Esophagus (tissue), 2 donors: ENCODE measurements at regions not wholly inside any gene's neighbourhood (a gene's known extent, or its start where the extent isn't known, plus 50 kb on each side); places are given as distances from the start of the nearest gene placed in this dataset.

ENCODE experiments used
- H3K27ac ChIP-seq, 2 donors: one replicate each; pipeline ENCODE4 v1.5.1; 2013; ENCODE audit warnings: low read depth in 2 of 2, mild to moderate bottlenecking in 2 of 2, inconsistent platforms in 1 of 2, low read length in 1 of 2, moderate library complexity in 1 of 2
- H3K27me3 ChIP-seq, 2 donors: one replicate each; pipeline ENCODE4 v1.6.1; 2013; ENCODE audit warnings: low read length in 2 of 2, control low read depth in 1 of 2, mild to moderate bottlenecking in 1 of 2; ENCODE audit not compliant: insufficient read depth in 2 of 2, control insufficient read depth in 1 of 2
- H3K36me3 ChIP-seq, 2 donors: one replicate each; pipeline ENCODE4 v1.6.1; 2013; ENCODE audit warnings: low read length in 1 of 2; ENCODE audit not compliant: control insufficient read depth in 2 of 2, insufficient read depth in 2 of 2
- H3K4me1 ChIP-seq, 2 donors: one replicate each; pipeline ENCODE4 v1.6.1; 2013; ENCODE audit warnings: low read length in 1 of 2; ENCODE audit not compliant: control insufficient read depth in 2 of 2, insufficient read depth in 2 of 2
- H3K4me3 ChIP-seq, 2 donors: one replicate each; pipeline ENCODE4 v1.5.1; 2013; ENCODE audit warnings: low read length in 2 of 2, mild to moderate bottlenecking in 2 of 2, low read depth in 1 of 2, moderate library complexity in 1 of 2
- H3K9me3 ChIP-seq, 2 donors: one replicate each; pipeline ENCODE4 v1.6.1; 2013; ENCODE audit warnings: mild to moderate bottlenecking in 2 of 2, low read depth in 1 of 2, low read length in 1 of 2, moderate library complexity in 1 of 2; ENCODE audit not compliant: control insufficient read depth in 2 of 2, insufficient read depth in 1 of 2
- WGBS, 2 donors: extraction: QIAGEN DNeasy Blood & Tissue Kit; methylation state at CpG; one replicate each; pipeline ENCODE4 v1.1.7; 2013; 5-methylcytosine and 5-hydroxymethylcytosine counted together
- donor health status: healthy with polysubstance abuse.
- donor health status: Bipolar disorder and iron deficiency.

DNA sequence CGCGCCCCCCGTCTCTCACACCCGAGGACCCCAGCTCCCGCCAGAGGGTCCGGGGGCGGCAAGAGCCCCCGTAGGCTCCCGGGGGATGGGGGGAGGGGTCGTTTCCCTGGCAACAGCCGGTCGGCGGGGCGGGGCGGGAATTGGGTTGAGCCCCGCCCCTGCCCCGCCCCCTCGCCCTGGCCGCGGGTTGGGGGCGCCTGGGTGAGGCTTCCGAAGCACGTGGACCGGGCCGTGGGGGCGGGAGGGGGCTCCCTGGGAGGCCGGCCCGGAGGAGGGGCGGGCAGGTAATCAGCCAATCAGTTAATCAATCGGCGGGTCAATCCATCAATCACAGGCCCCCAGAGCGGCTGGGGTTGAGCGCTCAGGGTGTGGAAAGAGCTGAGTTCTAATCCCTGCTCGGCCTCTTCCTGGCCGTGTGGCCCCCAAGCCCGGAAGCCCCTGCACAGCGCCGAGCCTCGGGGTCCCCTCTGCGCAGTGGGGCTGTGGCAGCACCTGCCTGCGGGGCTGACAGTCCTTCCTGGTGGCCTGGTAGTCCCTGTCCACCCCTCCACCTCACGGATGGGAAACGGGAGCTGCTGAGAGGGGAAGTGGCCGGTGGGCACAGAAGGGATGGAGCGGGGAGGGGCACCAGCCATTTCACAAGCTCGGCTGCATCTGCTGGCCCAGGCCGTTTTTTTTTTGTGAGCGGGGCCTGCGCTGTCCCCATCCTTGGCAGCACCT lies 174.2 kb upstream of the IER5L start:
- H3K36me3 ChIP-seq = no peaks in the 10 kb centered on the region
- 16 to 25% methylated on average over 28 to 49 of the region's 49 CpGs for WGBS, 2 donors
- H3K27me3 ChIP-seq = no peaks in the 10 kb centered on the region
- H3K4me1 ChIP-seq = peaks cover 6 to 8% of the 10 kb centered on the region in 2 donors
- peak overlapping the region; percentile 37 to 66 for H3K27ac ChIP-seq
- peak overlapping the region; percentile 10 to 16 for H3K4me3 ChIP-seq
- H3K9me3 ChIP-seq = peaks cover 0 to 10% of the 10 kb centered on the region in 2 donors

- peaks cover 6 to 8% of the 10 kb centered on the region in 2 donors for H3K4me1 ChIP-seq
These were observed 173.6 kb upstream of the IER5L start for GRCh38 chr9:129351642-129352145.

DNA sequence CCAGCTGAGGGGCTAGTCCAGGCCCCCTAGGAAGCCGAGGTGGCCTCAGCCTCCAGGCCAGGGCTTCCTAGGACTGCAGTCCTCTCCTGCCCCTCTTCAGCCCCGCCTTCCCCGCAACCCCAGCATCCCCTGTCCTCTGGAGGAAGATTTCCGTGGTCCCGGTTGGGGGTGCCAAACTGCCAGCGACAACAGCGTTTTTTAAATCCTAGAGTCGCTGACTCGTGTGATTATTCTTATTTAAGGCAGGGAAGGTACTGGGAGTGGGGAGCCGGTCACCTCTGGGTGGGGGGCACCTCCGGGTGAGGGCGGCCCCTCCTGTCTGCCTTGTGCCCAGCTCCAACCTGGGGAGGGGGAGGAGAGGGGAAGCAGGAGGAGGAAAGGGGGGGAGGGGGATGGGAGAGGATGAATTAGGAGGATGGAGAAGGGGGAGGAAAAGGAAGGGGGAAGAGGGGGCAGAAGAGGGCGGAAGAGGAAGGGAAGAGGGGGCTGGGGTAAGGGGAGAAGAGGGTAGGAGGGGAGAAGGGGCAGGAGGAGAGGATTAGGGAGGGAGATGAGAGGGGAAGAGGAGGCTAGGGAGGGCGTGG lies 173.1 kb upstream of the IER5L start:
- Histone ChIP-seq H3K4me1 (peaks cover 6 to 8% of the 10 kb centered on the region in 2 donors), H3K27ac (peak overlapping the region; percentile 42 to 66), H3K36me3 (no peaks in the 10 kb centered on the region), H3K9me3 (peaks cover 0 to 8% of the 10 kb centered on the region in 2 donors), H3K27me3 (no peaks in the 10 kb centered on the region), H3K4me3 (no peak overlapping the region)
- 34 to 44% methylated on average over 14 of the region's 14 CpGs for WGBS, 2 donors

More at GRCh38 chr9:129351642-129352145, 173.6 kb upstream of the IER5L start:
- 3 to 6% methylated on average over 19 of the region's 19 CpGs for WGBS, 2 donors
- H3K36me3 ChIP-seq = no peaks in the 10 kb centered on the region
- no peaks in the 10 kb centered on the region for H3K27me3 ChIP-seq
- peak overlapping the region; percentile 37 to 66 for H3K27ac ChIP-seq
- H3K9me3 ChIP-seq = peaks cover 0 to 10% of the 10 kb centered on the region in 2 donors
- H3K4me3 ChIP-seq = peak overlapping the region; percentile 10 to 16

GRCh38 chr9:129350143-129350935 lies 172.3 kb upstream of the IER5L start:
- Histone ChIP-seq H3K9me3 (peaks cover 0 to under 1% of the 10 kb centered on the region in 2 donors), H3K36me3 (no peaks in the 10 kb centered on the region), H3K27ac (peak overlapping the region in 1 of 2 donors; percentile 34), H3K4me3 (no peak overlapping the region), H3K4me1 (peaks cover 6 to 8% of the 10 kb centered on the region in 2 donors), H3K27me3 (no peaks in the 10 kb centered on the region)
- WGBS, 2 donors = 78 to 79% methylated on average over 25 of the region's 25 CpGs

- H3K4me1 ChIP-seq = peaks cover 6 to 8% of the 10 kb centered on the region in 2 donors
- H3K27ac ChIP-seq = no peak overlapping the region
- no peak overlapping the region for H3K4me3 ChIP-seq
- H3K27me3 ChIP-seq = no peaks in the 10 kb centered on the region
- H3K9me3 ChIP-seq = no peaks in the 10 kb centered on the region
- WGBS, 2 donors = 74 to 77% methylated on average over 5 of the region's 5 CpGs
- no peaks in the 10 kb centered on the region for H3K36me3 ChIP-seq
These were observed 171.5 kb upstream of the IER5L start for GRCh38 chr9:129349665-129349947.

GRCh38 chr9:129348890-129349664 lies 171.0 kb upstream of the IER5L start:
- Histone ChIP-seq H3K27ac (no peak overlapping the region), H3K9me3 (no peaks in the 10 kb centered on the region), H3K4me1 (peaks cover 6 to 8% of the 10 kb centered on the region in 2 donors), H3K36me3 (no peaks in the 10 kb centered on the region), H3K4me3 (no peak overlapping the region), H3K27me3 (no peaks in the 10 kb centered on the region)
- WGBS, 2 donors = 68 to 71% methylated on average over 14 of the region's 14 CpGs

- 69 to 73% methylated on average over 21 of the region's 21 CpGs for WGBS, 2 donors
- no peaks in the 10 kb centered on the region for H3K9me3 ChIP-seq
- H3K27me3 ChIP-seq = no peaks in the 10 kb centered on the region
- H3K4me3 ChIP-seq = no peak overlapping the region
- peaks cover 0 to 3% of the 10 kb centered on the region in 2 donors for H3K36me3 ChIP-seq
- peaks cover 4% of the 10 kb centered on the region in 2 donors for H3K4me1 ChIP-seq
- H3K27ac ChIP-seq = peak overlapping the region in 1 of 2 donors; percentile 36
These were observed 169.5 kb upstream of the IER5L start for GRCh38 chr9:129347316-129348120.

GRCh38 chr9:129346046-129346445 lies 168.0 kb upstream of the IER5L start:
- 92 to 94% methylated on average over 8 of the region's 8 CpGs for WGBS, 2 donors
- Histone ChIP-seq H3K27me3 (no peaks in the 10 kb centered on the region), H3K36me3 (peaks cover 0 to 3% of the 10 kb centered on the region in 2 donors), H3K27ac (no peak overlapping the region), H3K4me3 (no peak overlapping the region), H3K4me1 (peaks cover 0 to 4% of the 10 kb centered on the region in 2 donors), H3K9me3 (no peaks in the 10 kb centered on the region)
